HUES64 (cell line): ENCODE measurements at regions not wholly inside any gene's neighbourhood (a gene's known extent, or its start where the extent isn't known, plus 50 kb on each side); places are given as distances from the start of the nearest gene placed in this dataset.

ENCODE experiments used
- H3K27ac ChIP-seq: 2 replicates; pipeline ENCODE4 v1.7.0; 2013; ENCODE audit warnings: low read depth, low read length, inconsistent platforms
- H3K27me3 ChIP-seq: 2 replicates; pipeline ENCODE4 v1.6.1; 2013; ENCODE audit warnings: mild to moderate bottlenecking, low read length; ENCODE audit not compliant: insufficient read depth
- H3K36me3 ChIP-seq: 2 replicates; pipeline ENCODE4 v1.6.1; 2013; ENCODE audit warnings: mild to moderate bottlenecking, low read length; ENCODE audit not compliant: insufficient read depth
- H3K4me1 ChIP-seq: 2 replicates; pipeline ENCODE4 v1.6.1; 2013; ENCODE audit warnings: mild to moderate bottlenecking, low read length, moderate library complexity; ENCODE audit not compliant: insufficient read depth
- H3K4me3 ChIP-seq: 2 replicates; pipeline ENCODE4 v1.5.1; 2013; ENCODE audit warnings: mild to moderate bottlenecking, low read length, moderate library complexity
- H3K9ac ChIP-seq: 2 replicates; pipeline ENCODE4 v1.6.1; 2013; ENCODE audit warnings: mild to moderate bottlenecking, low read depth, low read length
- H3K9me3 ChIP-seq: 2 replicates; pipeline ENCODE4 v1.6.1; 2013; ENCODE audit warnings: low read depth, low read length; ENCODE audit not compliant: insufficient read depth
- WGBS: fragments of 150-250, 120-280 bp; methylation state at CpG from one replicate; pipeline ENCODE4 v1.1.7; 2013; ENCODE audit warnings: missing lambda C conversion rate; 5-methylcytosine and 5-hydroxymethylcytosine counted together

DNA sequence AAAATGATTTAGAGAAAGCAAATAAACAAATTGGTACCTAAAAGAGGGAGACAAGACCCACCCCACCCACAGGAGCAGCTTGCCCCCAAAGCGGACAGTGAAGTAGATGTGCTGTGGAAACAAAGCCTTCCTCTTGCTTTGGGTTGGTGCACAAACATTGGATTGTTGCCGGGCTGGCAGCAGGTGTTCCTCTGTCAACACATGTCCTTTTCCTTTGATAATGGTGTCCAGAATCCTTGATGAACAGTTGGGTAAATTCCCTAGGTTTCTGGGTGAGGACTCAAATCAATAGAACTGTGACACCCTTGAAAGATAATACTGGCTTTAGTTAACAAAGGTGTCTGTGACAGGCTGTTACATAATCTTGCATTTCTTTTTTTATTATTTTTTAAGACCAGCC, 311.8 kb downstream of the SPRY2 start:
- Histone ChIP-seq H3K9me3 (no peaks in the 10 kb centered on the region), H3K9ac (no peak overlapping the region), H3K4me1 (no peaks in the 10 kb centered on the region), H3K27me3 (no peaks in the 10 kb centered on the region), H3K27ac (no peak overlapping the region), H3K36me3 (no peaks in the 10 kb centered on the region), H3K4me3 (no peak overlapping the region)
- 89% methylated on average over 2 of the region's 2 CpGs for WGBS

- Histone ChIP-seq H3K9ac (no peak overlapping the region), H3K4me3 (no peak overlapping the region), H3K27ac (no peak overlapping the region), H3K9me3 (no peaks in the 10 kb centered on the region), H3K4me1 (no peaks in the 10 kb centered on the region; the same call in 1 of the 2 replicates), H3K36me3 (no peaks in the 10 kb centered on the region), H3K27me3 (no peaks in the 10 kb centered on the region)
- 59% methylated on average over 3 of the region's 3 CpGs for WGBS
Measured at GRCh38 chr13:80022146-80022545, 318.8 kb downstream of the SPRY2 start.

DNA sequence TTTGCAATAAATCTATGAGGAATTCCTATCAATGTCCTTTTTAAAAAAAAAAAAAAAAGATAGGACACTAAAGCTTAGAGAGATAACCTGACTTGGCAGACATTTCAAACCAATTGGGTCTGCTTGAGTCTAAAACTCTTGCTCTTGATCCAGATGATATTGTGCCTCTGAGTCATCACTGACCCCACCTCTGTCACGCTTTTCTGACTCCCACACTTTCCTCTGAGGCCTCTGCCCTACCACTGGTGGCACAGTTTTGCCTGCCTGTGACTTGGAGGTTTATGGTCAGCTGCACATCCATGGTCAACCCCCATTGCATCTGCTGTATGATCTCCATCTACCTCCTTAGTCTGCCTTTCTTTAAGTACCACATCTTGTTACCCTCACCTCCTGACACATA, 328.7 kb downstream of the SPRY2 start:
- Histone ChIP-seq H3K4me1 (no peaks in the 10 kb centered on the region), H3K4me3 (no peak overlapping the region), H3K27ac (no peak overlapping the region), H3K9me3 (no peaks in the 10 kb centered on the region), H3K36me3 (no peaks in the 10 kb centered on the region), H3K9ac (no peak overlapping the region), H3K27me3 (no peaks in the 10 kb centered on the region)
- 90% methylated on average over 1 of the region's 1 CpG for WGBS

GRCh38 chr13:80011448-80012212, 329.3 kb downstream of the SPRY2 start:
- Histone ChIP-seq H3K4me1 (no peaks in the 10 kb centered on the region), H3K9ac (no peak overlapping the region), H3K27me3 (no peaks in the 10 kb centered on the region), H3K4me3 (no peak overlapping the region), H3K9me3 (no peaks in the 10 kb centered on the region), H3K27ac (no peak overlapping the region), H3K36me3 (no peaks in the 10 kb centered on the region)
- 84% methylated on average over 4 of the region's 5 CpGs for WGBS

DNA sequence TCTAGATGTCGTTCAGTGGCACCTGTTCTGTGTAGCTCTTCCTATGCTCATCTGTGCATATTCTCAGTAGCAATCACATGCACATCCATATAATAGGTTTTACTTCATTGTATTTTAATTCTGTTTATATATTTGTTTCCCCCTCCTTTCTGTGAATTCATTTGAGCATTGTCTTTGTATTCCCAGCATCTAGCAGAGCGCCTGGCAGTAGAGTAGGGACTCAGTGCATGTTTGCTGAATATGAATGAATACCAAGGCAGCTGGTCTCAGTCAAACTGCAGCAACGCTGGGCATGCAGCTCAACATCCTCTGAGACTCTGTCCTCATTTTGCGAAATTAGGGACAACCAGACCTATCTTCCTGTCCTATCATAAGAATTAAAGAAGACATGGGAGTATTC, 330.1 kb downstream of the SPRY2 start:
- no peak overlapping the region for H3K9ac ChIP-seq

GRCh38 chr13:80010286-80010831, 330.6 kb downstream of the SPRY2 start:
- no peaks in the 10 kb centered on the region for H3K4me1 ChIP-seq
- no peaks in the 10 kb centered on the region for H3K36me3 ChIP-seq
- H3K27ac ChIP-seq, result no peak overlapping the region
- H3K4me3 ChIP-seq, result no peak overlapping the region
- H3K9ac ChIP-seq, result no peak overlapping the region
- WGBS, result 94% methylated on average over 6 of the region's 6 CpGs
- H3K27me3 ChIP-seq, result no peaks in the 10 kb centered on the region
- H3K9me3 ChIP-seq, result no peaks in the 10 kb centered on the region

More for the DNA sequence above, 330.1 kb downstream of the SPRY2 start:
- no peak overlapping the region for H3K27ac ChIP-seq
- no peaks in the 10 kb centered on the region for H3K9me3 ChIP-seq
- no peaks in the 10 kb centered on the region for H3K36me3 ChIP-seq
- no peaks in the 10 kb centered on the region for H3K4me1 ChIP-seq
- H3K27me3 ChIP-seq, result no peaks in the 10 kb centered on the region
- no peak overlapping the region for H3K4me3 ChIP-seq
- 91% methylated on average over 4 of the region's 4 CpGs for WGBS

DNA sequence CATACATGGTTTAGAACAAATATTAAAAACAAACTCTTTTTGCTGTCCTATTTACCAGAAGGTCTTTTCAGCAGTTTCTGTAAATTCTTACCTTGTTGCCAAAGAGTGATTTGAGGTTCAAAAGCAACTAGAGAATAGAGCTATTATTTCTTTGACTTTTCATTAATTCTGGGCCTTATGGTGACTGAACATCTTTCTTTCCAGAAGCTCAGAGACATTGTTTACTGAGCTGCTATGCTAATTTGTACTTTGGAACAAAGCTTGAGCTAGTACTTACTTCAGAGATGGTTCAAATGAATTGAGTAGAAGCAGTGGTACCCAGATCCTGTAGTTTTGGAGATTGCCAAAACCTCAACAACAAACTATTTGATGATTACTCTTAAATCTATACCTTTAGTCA, 331.2 kb downstream of the SPRY2 start:
- H3K27ac ChIP-seq, result no peak overlapping the region
- H3K36me3 ChIP-seq, result no peaks in the 10 kb centered on the region
- H3K9me3 ChIP-seq, result no peaks in the 10 kb centered on the region
- H3K9ac ChIP-seq, result no peak overlapping the region
- H3K27me3 ChIP-seq, result no peaks in the 10 kb centered on the region
- no peaks in the 10 kb centered on the region for H3K4me1 ChIP-seq
- no peak overlapping the region for H3K4me3 ChIP-seq

DNA sequence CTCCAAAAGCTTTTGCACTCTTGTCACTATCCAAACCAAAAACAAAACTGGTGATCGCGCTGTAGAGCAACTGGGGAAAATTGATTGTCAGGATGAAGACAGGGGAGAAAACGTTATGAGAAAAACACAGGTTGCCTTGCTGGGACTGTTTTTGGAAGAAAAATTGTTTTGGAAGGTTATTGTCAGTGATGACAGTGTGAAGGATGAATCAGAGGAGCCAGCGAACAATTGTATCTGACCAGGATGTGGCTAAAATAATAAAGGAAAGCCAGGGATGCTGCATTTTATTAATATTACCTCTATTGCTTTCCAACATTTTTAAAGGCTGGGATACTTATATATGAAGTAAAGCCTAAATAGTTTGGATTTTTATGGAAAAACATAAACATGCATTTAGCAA, 334.0 kb downstream of the SPRY2 start:
- Histone ChIP-seq H3K4me1 (no peaks in the 10 kb centered on the region), H3K9ac (no peak overlapping the region), H3K27me3 (no peaks in the 10 kb centered on the region), H3K27ac (no peak overlapping the region), H3K36me3 (no peaks in the 10 kb centered on the region), H3K4me3 (no peak overlapping the region), H3K9me3 (no peaks in the 10 kb centered on the region)
- WGBS, result 94% methylated on average over 4 of the region's 4 CpGs

- Histone ChIP-seq H3K27ac (no peak overlapping the region), H3K4me1 (no peaks in the 10 kb centered on the region; the same call in 1 of the 2 replicates), H3K4me3 (no peak overlapping the region), H3K9me3 (no peaks in the 10 kb centered on the region), H3K9ac (no peak overlapping the region), H3K27me3 (no peaks in the 10 kb centered on the region), H3K36me3 (no peaks in the 10 kb centered on the region)
Measured at GRCh38 chr13:80001510-80001842, 339.4 kb downstream of the SPRY2 start.

DNA sequence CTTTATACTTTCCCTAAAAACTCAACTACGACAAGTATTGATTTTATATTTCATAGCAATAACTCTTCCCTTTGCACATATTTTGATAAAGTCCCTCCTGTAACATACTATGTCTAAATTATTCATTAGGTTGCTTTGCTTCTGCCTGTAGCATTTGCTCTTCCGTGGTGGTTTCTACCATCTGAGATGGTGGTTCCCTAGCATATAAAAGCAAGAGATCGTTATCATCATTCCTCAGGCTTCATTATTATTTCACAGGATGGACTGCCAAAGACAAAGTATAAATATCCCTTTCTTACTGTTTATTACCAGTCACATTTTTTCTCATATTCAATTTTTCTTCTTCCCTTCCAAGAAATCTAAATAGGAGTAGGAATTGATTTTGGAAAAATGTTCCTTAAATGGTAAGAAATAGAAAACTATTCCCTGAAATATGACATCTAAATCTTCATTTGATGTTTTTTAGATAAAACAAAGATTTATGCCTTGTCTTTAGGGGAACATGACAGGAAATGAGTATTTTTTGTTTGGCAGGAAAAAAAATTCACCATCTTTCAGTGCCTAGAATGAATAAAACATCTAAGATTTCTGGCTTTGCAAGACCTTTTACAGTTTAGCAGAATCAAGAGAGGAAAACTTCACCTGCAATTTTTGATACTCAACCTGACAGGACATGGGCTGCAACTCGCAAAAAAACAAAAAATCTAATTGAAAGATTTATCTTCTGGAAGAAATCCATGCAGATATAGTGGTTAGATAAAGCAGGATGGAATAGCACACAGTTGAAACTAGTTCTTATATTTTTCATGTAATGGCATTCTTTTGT, 340.0 kb downstream of the SPRY2 start:
- Histone ChIP-seq H3K36me3 (no peaks in the 10 kb centered on the region), H3K27ac (no peak overlapping the region), H3K27me3 (no peaks in the 10 kb centered on the region), H3K4me3 (no peak overlapping the region), H3K9me3 (no peaks in the 10 kb centered on the region), H3K9ac (no peak overlapping the region), H3K4me1 (peaks cover 3% of the 10 kb centered on the region; the same call in 1 of the 2 replicates)
- 92% methylated on average over 4 of the region's 4 CpGs for WGBS

- H3K9ac ChIP-seq, result no peak overlapping the region
- no peak overlapping the region for H3K27ac ChIP-seq
- no peak overlapping the region for H3K4me3 ChIP-seq
- 90% methylated on average over 1 of the region's 1 CpG for WGBS
- no peaks in the 10 kb centered on the region for H3K9me3 ChIP-seq
- no peaks in the 10 kb centered on the region for H3K27me3 ChIP-seq
- peaks cover 15% of the 10 kb centered on the region; the same call in 1 of the 2 replicates for H3K4me1 ChIP-seq
- no peaks in the 10 kb centered on the region for H3K36me3 ChIP-seq
Measured at GRCh38 chr13:79999601-80000000, 341.3 kb downstream of the SPRY2 start.
